ENCODE measurements at regions not wholly inside any gene's neighbourhood (a gene's known extent, or its start where the extent isn't known, plus 50 kb on each side); places are given as distances from the start of the nearest gene placed in this dataset.
"Not testable (repeated sequence)": the region's sequence is repeated elsewhere in the genome, so short reads cannot be mapped to it uniquely, and the experiment has no call there.

- not testable (repeated sequence) for TF ChIP-seq CTCF (conservative IDR thresholded peaks at IDR 0.05); EZH2 (IDR thresholded peaks at IDR 0.05; ENCODE audit: low read depth)
These were observed 370.4 kb downstream of the HHIPL2 start for GRCh38 chr1:222177496-222177895.

All from PC-9 (cell line).